Esophagus muscularis mucosa (tissue), 4 donors: ENCODE measurements at regions not wholly inside any gene's neighbourhood (a gene's known extent, or its start where the extent isn't known, plus 50 kb on each side); places are given as distances from the start of the nearest gene placed in this dataset.

Source experiments
- DNase-seq: peaks from one replicate; pipeline ENCODE4 v3.0.0-alpha.2; 2017; ENCODE audit errors: extremely low spot score
- H3K27ac ChIP-seq, 4 donors: fragments of 200-600 bp; sonication (generic); replicated peaks in 1 of 4; 1 replicate in 3 of 4; 2 replicates in 1 of 4; pipeline ENCODE4 v1.5.1; 2016 to 2019; ENCODE audit warnings: mild to moderate bottlenecking in 1 of 4
- H3K27me3 ChIP-seq, 4 donors: fragments of 200-600 bp; sonication (generic); one replicate each; pipeline versions ENCODE4 v1.5.1 to v1.6.0; 2016 to 2019
- H3K36me3 ChIP-seq, 4 donors: fragments of 200-600 bp; sonication (generic); one replicate each; pipeline ENCODE4 v1.5.1; 2016 to 2019
- H3K4me1 ChIP-seq, 4 donors: fragments of 200-600 bp; sonication (generic); one replicate each; pipeline ENCODE4 v1.5.1; 2016 to 2019
- H3K4me3 ChIP-seq, 4 donors: fragments of 200-600 bp; sonication (generic); 1 replicate in 2 of 4; 2 replicates in 2 of 4; pipeline ENCODE4 v1.5.1; 2016 to 2019; ENCODE audit warnings: mild to moderate bottlenecking in 4 of 4, moderate library complexity in 1 of 4
- H3K9me3 ChIP-seq, 4 donors: fragments of 200-600 bp; sonication (generic); 1 replicate in 3 of 4; 2 replicates in 1 of 4; pipeline ENCODE4 v1.5.1; 2016 to 2019
- EP300 ChIP-seq: sonication (generic); formaldehyde crosslinking; IDR thresholded peaks from one replicate; pipeline ENCODE4 v1.6.1; 2017; ENCODE audit warnings: antibody characterized with exemption
- POLR2A ChIP-seq: fragments of 450-650 bp; IDR thresholded peaks from one replicate; pipeline ENCODE4 v1.6.1; 2017; ENCODE audit warnings: antibody characterized with exemption, moderate library complexity, mild to moderate bottlenecking, low read depth
- POLR2AphosphoS5 ChIP-seq, 2 donors: sonication (generic); formaldehyde crosslinking; IDR thresholded peaks; one replicate each; pipeline ENCODE4 v1.6.1; 2017; ENCODE audit warnings: antibody characterized with exemption in 2 of 2
- WGBS: methylation state at CpG from one replicate; pipeline ENCODE4 v1.1.5; 2018; 5-methylcytosine and 5-hydroxymethylcytosine counted together
- intact Hi-C: fragments of 100-400 bp; cut with DNase I; formaldehyde crosslinking; loops from one replicate; pipeline ENCODE4 v1.15.1; 2023
- TF ChIP-seq, protein P1 (sequence below), 3 experiments: fragments of 200-600 bp in 2 of 3; fragments of 450-650 bp in 1 of 3; sonication (generic) in 2 of 3; IDR thresholded peaks; one replicate each; pipeline ENCODE4 v1.5.1; 2017 to 2019; ENCODE audit warnings: antibody characterized with exemption in 3 of 3, mild to moderate bottlenecking in 2 of 3, moderate library complexity in 1 of 3

DNA sequence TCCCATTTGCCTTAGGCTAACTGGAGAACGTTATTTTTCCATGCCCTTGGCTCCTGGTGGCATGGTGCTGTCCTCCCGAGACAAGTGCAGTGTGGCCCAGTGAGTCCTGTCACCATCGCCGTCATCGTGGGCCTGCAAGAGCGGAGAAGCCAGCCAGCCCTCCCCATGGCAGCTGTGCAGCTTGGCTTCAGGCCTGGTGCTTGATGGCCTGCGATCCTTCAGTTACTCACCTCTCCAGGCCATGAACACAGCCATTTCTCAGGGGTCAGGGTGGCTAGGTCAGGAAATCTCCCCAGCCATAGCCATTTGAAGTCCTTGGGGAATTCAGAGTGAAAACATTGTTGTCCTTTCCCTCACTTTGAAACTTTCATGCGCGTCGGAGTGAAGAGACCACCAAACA lies 189.0 kb upstream of the RGMA start:
- no peak for DNase-seq
- no peak overlapping the region for H3K27ac ChIP-seq
- 84% methylated on average over 9 of the region's 10 CpGs for WGBS
- H3K4me3 ChIP-seq = no peak overlapping the region
- no peaks in the 10 kb centered on the region for H3K27me3 ChIP-seq
- peaks cover 5 to 10% (median 7%) of the 10 kb centered on the region in 4 donors for H3K4me1 ChIP-seq
- no peaks in the 10 kb centered on the region for H3K9me3 ChIP-seq
- TF ChIP-seq, protein P1, sequence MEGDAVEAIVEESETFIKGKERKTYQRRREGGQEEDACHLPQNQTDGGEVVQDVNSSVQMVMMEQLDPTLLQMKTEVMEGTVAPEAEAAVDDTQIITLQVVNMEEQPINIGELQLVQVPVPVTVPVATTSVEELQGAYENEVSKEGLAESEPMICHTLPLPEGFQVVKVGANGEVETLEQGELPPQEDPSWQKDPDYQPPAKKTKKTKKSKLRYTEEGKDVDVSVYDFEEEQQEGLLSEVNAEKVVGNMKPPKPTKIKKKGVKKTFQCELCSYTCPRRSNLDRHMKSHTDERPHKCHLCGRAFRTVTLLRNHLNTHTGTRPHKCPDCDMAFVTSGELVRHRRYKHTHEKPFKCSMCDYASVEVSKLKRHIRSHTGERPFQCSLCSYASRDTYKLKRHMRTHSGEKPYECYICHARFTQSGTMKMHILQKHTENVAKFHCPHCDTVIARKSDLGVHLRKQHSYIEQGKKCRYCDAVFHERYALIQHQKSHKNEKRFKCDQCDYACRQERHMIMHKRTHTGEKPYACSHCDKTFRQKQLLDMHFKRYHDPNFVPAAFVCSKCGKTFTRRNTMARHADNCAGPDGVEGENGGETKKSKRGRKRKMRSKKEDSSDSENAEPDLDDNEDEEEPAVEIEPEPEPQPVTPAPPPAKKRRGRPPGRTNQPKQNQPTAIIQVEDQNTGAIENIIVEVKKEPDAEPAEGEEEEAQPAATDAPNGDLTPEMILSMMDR (IDR thresholded peaks at IDR 0.05) = no peak
- no peak for TF ChIP-seq POLR2A
- TF ChIP-seq EP300 = no peak
- TF ChIP-seq POLR2AphosphoS5 (IDR thresholded peaks at IDR 0.05) = no peak
- intact Hi-C loops = loop anchor here (10.0 kb wide), 1 partner anchor 163 kb away; no protein-coding TSS in a partner anchor
- no peaks in the 10 kb centered on the region for H3K36me3 ChIP-seq

DNA sequence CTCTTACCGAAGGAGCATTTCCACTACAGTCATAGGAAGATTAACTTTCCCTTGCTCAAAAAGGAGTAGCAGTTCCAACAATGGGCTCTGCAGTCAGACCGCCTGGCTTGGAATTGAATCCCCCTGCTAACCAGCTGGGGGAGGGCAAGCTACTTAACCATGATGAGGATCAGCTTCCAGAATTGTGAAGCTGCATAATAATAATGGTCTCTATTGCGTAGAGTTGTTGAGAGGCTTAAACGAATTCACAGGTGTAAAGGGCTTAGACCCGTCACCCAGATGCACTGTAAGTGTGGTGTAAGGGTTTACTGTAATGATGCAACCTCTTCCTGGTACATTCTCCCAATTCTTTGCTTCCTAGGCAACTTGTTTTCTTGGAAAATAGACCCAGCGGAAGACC lies 185.2 kb upstream of the RGMA start:
- 85% methylated on average over 6 of the region's 6 CpGs for WGBS
- Histone ChIP-seq H3K36me3 (no peaks in the 10 kb centered on the region), H3K27ac (no peak overlapping the region), H3K4me3 (no peak overlapping the region), H3K4me1 (no peaks in the 10 kb centered on the region), H3K9me3 (peaks cover 0 to 21% (median 10%) of the 10 kb centered on the region in 4 donors), H3K27me3 (no peaks in the 10 kb centered on the region)
- intact Hi-C loops = loop anchor here (10.0 kb wide), 1 partner anchor 159 kb away; no protein-coding TSS in a partner anchor
- TF ChIP-seq POLR2A (no peak), POLR2AphosphoS5 (IDR thresholded peaks at IDR 0.05) (no peak), EP300 (no peak)
- TF ChIP-seq, protein P1 (IDR thresholded peaks at IDR 0.05) = no peak
- no peak for DNase-seq

DNA sequence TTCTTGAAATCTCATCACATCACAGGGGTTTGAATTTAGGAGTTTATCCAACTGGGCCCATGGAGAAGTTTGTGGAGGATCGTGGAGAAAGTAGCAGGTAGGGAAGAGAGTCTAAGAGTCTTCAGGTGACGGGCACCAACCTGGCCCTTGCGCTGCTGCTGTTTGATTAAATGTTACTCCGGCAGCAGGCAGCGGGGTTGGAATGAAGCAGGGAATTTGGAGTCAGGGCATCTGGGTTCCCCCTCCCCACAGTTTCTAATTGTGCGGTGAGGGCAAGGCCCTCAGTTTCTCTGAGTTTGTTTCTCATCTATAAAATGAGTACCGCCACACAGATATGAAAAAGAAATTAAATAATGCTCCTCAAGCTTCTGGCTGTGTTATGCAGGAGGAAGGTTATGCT lies 182.9 kb upstream of the RGMA start:
- H3K36me3 ChIP-seq = no peaks in the 10 kb centered on the region
- WGBS = 93% methylated on average over 7 of the region's 7 CpGs
- H3K9me3 ChIP-seq = peaks cover 0 to 21% (median 10%) of the 10 kb centered on the region in 4 donors
- intact Hi-C loops = loop anchor here (10.0 kb wide), 1 partner anchor 157 kb away; no protein-coding TSS in a partner anchor
- TF ChIP-seq POLR2A (no peak), POLR2AphosphoS5 (IDR thresholded peaks at IDR 0.05) (no peak), EP300 (no peak)
- TF ChIP-seq, protein P1 (IDR thresholded peaks at IDR 0.05) = no peak
- no peak overlapping the region for H3K4me3 ChIP-seq
- no peak overlapping the region for H3K27ac ChIP-seq
- no peak for DNase-seq
- H3K4me1 ChIP-seq = no peaks in the 10 kb centered on the region
- H3K27me3 ChIP-seq = no peaks in the 10 kb centered on the region

DNA sequence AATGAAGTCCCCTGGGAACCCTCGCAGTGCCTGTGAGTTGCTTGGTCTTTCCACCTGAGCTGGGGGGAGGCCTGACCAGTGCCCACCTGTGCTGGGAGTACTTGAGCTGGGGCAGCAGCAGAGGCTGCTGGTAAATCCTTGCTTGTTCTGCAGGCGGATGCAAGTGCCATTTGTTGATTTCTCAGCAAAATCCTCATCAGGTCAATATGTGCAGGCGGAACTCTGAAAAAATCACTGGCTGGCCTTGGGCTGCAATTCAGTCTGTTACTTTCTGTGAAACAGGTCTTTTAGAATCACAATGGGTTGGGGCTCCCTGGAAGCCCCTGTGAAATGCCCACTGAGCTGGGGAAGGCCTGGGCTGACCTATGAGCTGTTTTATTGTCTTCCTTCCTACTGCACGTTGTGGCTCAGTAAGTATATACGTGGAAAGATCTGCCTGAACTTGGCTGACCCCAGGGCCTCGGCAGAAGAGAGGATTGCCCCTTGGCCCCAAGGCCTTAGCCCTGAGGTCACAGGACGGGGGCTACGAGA lies 182.0 kb upstream of the RGMA start:
- no peak overlapping the region for H3K4me3 ChIP-seq
- intact Hi-C loops = loop anchor here (10.0 kb wide), 1 partner anchor 156 kb away; no protein-coding TSS in a partner anchor
- DNase-seq = no peak
- no peak for TF ChIP-seq POLR2A
- no peak for TF ChIP-seq POLR2AphosphoS5 (IDR thresholded peaks at IDR 0.05)
- H3K36me3 ChIP-seq = no peaks in the 10 kb centered on the region
- peaks cover 0 to 21% (median 10%) of the 10 kb centered on the region in 4 donors for H3K9me3 ChIP-seq
- H3K27me3 ChIP-seq = no peaks in the 10 kb centered on the region
- no peak overlapping the region for H3K27ac ChIP-seq
- no peaks in the 10 kb centered on the region for H3K4me1 ChIP-seq
- 62% methylated on average over 6 of the region's 8 CpGs for WGBS

DNA sequence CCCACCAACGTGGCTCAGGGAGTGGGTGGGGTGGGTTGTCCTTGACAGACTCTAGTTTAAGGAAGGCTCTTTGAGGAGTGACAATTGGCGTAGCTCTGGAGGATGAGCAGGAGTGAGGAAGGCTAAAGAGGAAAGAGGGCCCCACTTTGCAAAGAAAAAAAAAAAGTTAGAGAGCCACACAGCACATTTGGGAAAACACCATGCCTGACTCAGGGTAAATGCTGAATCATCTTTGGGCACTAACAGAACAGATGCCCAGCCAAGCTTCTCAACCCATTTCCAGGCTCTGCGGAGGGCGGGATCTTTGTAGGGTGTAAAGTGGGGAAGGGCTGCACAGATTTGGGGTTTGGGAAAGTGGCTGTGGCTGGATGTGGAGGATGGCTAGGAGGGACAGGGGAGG lies 179.1 kb upstream of the RGMA start:
- TF ChIP-seq EP300 = no peak
- no peak for TF ChIP-seq POLR2A
- TF ChIP-seq, protein P1 (IDR thresholded peaks at IDR 0.05) = no peak
- TF ChIP-seq POLR2AphosphoS5 (IDR thresholded peaks at IDR 0.05) = no peak
- Histone ChIP-seq H3K9me3 (peaks cover 0 to 23% (median 10%) of the 10 kb centered on the region in 4 donors), H3K4me3 (no peak overlapping the region), H3K4me1 (no peaks in the 10 kb centered on the region), H3K27ac (no peak overlapping the region), H3K36me3 (no peaks in the 10 kb centered on the region), H3K27me3 (no peaks in the 10 kb centered on the region)
- intact Hi-C loops = no loop called here
- WGBS = 97% methylated on average over 4 of the region's 4 CpGs
- DNase-seq = no peak
